ENCODE measurements at regions not wholly inside any gene's neighbourhood (a gene's known extent, or its start where the extent isn't known, plus 50 kb on each side); places are given as distances from the start of the nearest gene placed in this dataset.

- no peaks in the 10 kb centered on the region for H3K79me2 ChIP-seq (ENCODE audit: insufficient read depth, low read length)
- no peak overlapping the region for H2AFZ ChIP-seq (ENCODE audit: low read length)
- no peaks in the 10 kb centered on the region for H3K4me1 ChIP-seq (ENCODE audit: insufficient read depth, low read length, poor library complexity, severe bottlenecking)
- H3F3A ChIP-seq (ENCODE audit: low read depth), result no peaks in the 10 kb centered on the region
- H3K27me3 ChIP-seq (ENCODE audit: insufficient read depth, low read length, poor library complexity, severe bottlenecking), result no peaks in the 10 kb centered on the region
- no peak overlapping the region for H3K9ac ChIP-seq (ENCODE audit: low read depth, low read length, poor library complexity, severe bottlenecking)
- peaks cover 17% of the 10 kb centered on the region for H3K9me3 ChIP-seq (ENCODE audit: insufficient read depth, low read depth, low read length)
- H4K20me1 ChIP-seq (ENCODE audit: insufficient read depth, low read length, poor library complexity, severe bottlenecking), result no peaks in the 10 kb centered on the region
- no peak for TF ChIP-seq CTCF (conservative IDR thresholded peaks at IDR 0.05; ENCODE audit: low read length)
- no peak for TF ChIP-seq EZH2phosphoT487 (IDR thresholded peaks at IDR 0.05; ENCODE audit: borderline replicate concordance)
- no peaks in the 10 kb centered on the region for H3K9me2 ChIP-seq (replicated peaks; ENCODE audit: low read depth, low read length)
- H3K36me3 ChIP-seq (ENCODE audit: insufficient read depth, low read length), result no peaks in the 10 kb centered on the region
- H3K4me2 ChIP-seq (ENCODE audit: low read depth, low read length, poor library complexity, severe bottlenecking), result no peak overlapping the region
- no peak overlapping the region for H3K4me3 ChIP-seq (ENCODE audit: low read length, poor library complexity, severe bottlenecking)
These were observed 105.2 kb upstream of the RESF1 start for GRCh38 chr12:31853977-31854376.

GRCh38 chr12:31853520-31853919 lies 105.7 kb upstream of the RESF1 start:
- Histone ChIP-seq H3K36me3 (ENCODE audit: insufficient read depth, low read length) (no peaks in the 10 kb centered on the region), H3K9ac (ENCODE audit: low read depth, low read length, poor library complexity, severe bottlenecking) (no peak overlapping the region), H4K20me1 (ENCODE audit: insufficient read depth, low read length, poor library complexity, severe bottlenecking) (no peaks in the 10 kb centered on the region), H3K79me2 (ENCODE audit: insufficient read depth, low read length) (no peaks in the 10 kb centered on the region), H3K4me3 (ENCODE audit: low read length, poor library complexity, severe bottlenecking) (no peak overlapping the region), H3F3A (ENCODE audit: low read depth) (no peaks in the 10 kb centered on the region), H2AFZ (ENCODE audit: low read length) (no peak overlapping the region), H3K9me3 (ENCODE audit: insufficient read depth, low read depth, low read length) (peaks cover 20% of the 10 kb centered on the region), H3K9me2 (replicated peaks; ENCODE audit: low read depth, low read length) (no peaks in the 10 kb centered on the region), H3K4me1 (ENCODE audit: insufficient read depth, low read length, poor library complexity, severe bottlenecking) (no peaks in the 10 kb centered on the region), H3K27me3 (ENCODE audit: insufficient read depth, low read length, poor library complexity, severe bottlenecking) (no peaks in the 10 kb centered on the region), H3K4me2 (ENCODE audit: low read depth, low read length, poor library complexity, severe bottlenecking) (no peak overlapping the region)
- TF ChIP-seq EZH2phosphoT487 (IDR thresholded peaks at IDR 0.05; ENCODE audit: borderline replicate concordance) (no peak), CTCF (conservative IDR thresholded peaks at IDR 0.05; ENCODE audit: low read length) (no peak)

- H3K36me3 ChIP-seq (ENCODE audit: insufficient read depth, low read length), result no peaks in the 10 kb centered on the region
- H3K27me3 ChIP-seq (ENCODE audit: insufficient read depth, low read length, poor library complexity, severe bottlenecking), result no peaks in the 10 kb centered on the region
- no peak overlapping the region for H3K4me2 ChIP-seq (ENCODE audit: low read depth, low read length, poor library complexity, severe bottlenecking)
- no peak overlapping the region for H3K9ac ChIP-seq (ENCODE audit: low read depth, low read length, poor library complexity, severe bottlenecking)
- H3K9me3 ChIP-seq (ENCODE audit: insufficient read depth, low read depth, low read length), result peaks cover 29% of the 10 kb centered on the region
- H3K4me3 ChIP-seq (ENCODE audit: low read length, poor library complexity, severe bottlenecking), result no peak overlapping the region
- TF ChIP-seq CTCF (conservative IDR thresholded peaks at IDR 0.05; ENCODE audit: low read length), result no peak
- TF ChIP-seq EZH2phosphoT487 (IDR thresholded peaks at IDR 0.05; ENCODE audit: borderline replicate concordance), result no peak
- H3K4me1 ChIP-seq (ENCODE audit: insufficient read depth, low read length, poor library complexity, severe bottlenecking), result no peaks in the 10 kb centered on the region
- no peaks in the 10 kb centered on the region for H3K9me2 ChIP-seq (replicated peaks; ENCODE audit: low read depth, low read length)
- H3F3A ChIP-seq (ENCODE audit: low read depth), result no peaks in the 10 kb centered on the region
- H3K79me2 ChIP-seq (ENCODE audit: insufficient read depth, low read length), result no peaks in the 10 kb centered on the region
- H4K20me1 ChIP-seq (ENCODE audit: insufficient read depth, low read length, poor library complexity, severe bottlenecking), result no peaks in the 10 kb centered on the region
- H2AFZ ChIP-seq (ENCODE audit: low read length), result no peak overlapping the region
These were observed 108.9 kb upstream of the RESF1 start for GRCh38 chr12:31850268-31850667.

All from Loucy (cell line).